ENCODE measurements at regions not wholly inside any gene's neighbourhood (a gene's known extent, or its start where the extent isn't known, plus 50 kb on each side); places are given as distances from the start of the nearest gene placed in this dataset.

- Histone ChIP-seq H2AFZ (ENCODE audit: low read depth, low read length) (no peak overlapping the region), H3K9me3 (ENCODE audit: low read length) (peaks cover 3% of the 10 kb centered on the region), H3K36me3 (ENCODE audit: insufficient read depth, low read length) (no peaks in the 10 kb centered on the region), H3K4me1 (ENCODE audit: insufficient read depth, low read length) (peaks cover 5% of the 10 kb centered on the region), H3K27me3 (ENCODE audit: insufficient read depth, low read length) (no peaks in the 10 kb centered on the region), H3K4me3 (ENCODE audit: low read length) (no peak overlapping the region)
These were observed 227.1 kb upstream of the JADE1 start for GRCh38 chr4:128582427-128582870.

DNA sequence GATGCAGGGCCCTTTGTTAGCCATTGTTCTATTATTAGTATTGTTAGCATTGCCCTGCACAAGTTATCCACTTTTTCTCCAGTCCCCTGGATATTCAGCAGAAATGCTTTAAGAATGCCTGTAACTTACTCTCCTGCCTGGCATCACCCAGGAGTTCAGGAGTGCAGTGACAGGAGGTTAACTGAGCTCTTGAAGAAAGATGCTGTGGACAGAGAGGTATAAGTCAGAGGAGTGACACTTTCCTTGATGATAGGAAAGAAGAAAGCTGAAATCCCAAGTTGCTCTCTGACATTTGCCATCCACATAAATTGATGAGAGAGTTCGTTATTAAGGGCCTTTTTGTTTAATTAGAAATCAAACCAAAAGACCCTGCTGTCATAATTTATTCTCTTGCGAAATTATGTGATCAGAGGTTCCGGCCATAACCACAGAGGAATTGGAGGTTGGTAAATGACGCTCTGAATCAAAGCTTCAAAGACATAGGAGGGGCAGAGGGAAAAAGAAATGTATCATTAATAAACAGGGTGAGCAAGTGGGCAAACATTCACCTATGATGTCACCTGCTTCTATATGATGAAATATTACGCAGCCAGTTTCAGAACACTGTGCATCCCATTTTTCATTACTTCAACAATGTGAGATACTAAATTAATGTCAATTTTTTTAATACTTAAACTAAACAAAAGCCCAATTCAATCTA is 230.2 kb upstream of the JADE1 start:
- Histone ChIP-seq H3K4me1 (ENCODE audit: insufficient read depth, low read length) (peaks cover 5% of the 10 kb centered on the region), H3K9me3 (ENCODE audit: low read length) (no peaks in the 10 kb centered on the region), H3K27me3 (ENCODE audit: insufficient read depth, low read length) (no peaks in the 10 kb centered on the region), H3K4me3 (ENCODE audit: low read length) (no peak overlapping the region), H2AFZ (ENCODE audit: low read depth, low read length) (no peak overlapping the region), H3K36me3 (ENCODE audit: insufficient read depth, low read length) (no peaks in the 10 kb centered on the region)

DNA sequence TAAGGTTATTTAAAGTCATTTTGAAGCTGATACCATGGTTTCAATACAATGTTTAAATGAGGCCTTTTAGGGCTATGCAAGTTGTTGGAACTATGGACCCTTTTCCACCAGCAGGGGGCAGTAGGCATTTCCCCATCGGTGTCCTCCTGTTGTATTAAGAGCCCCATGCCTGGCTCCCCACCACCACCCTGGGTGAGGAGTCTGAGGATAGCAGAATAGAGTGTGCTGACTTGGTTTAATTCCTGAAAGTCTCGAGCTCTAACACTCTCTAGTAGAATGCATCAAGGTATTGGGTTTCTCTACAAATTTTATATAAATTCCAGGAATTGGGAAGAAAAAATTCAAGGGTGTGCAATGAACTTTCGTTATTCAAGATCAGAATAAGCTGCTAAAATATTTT is 234.8 kb upstream of the JADE1 start:
- Histone ChIP-seq H3K4me3 (ENCODE audit: low read length) (no peak overlapping the region), H3K27me3 (ENCODE audit: insufficient read depth, low read length) (no peaks in the 10 kb centered on the region), H3K4me1 (ENCODE audit: insufficient read depth, low read length) (peaks cover 10% of the 10 kb centered on the region), H3K36me3 (ENCODE audit: insufficient read depth, low read length) (no peaks in the 10 kb centered on the region), H3K9me3 (ENCODE audit: low read length) (no peaks in the 10 kb centered on the region), H2AFZ (ENCODE audit: low read depth, low read length) (no peak overlapping the region)

- H3K4me3 ChIP-seq (ENCODE audit: low read length): no peak overlapping the region
- H3K4me1 ChIP-seq (ENCODE audit: insufficient read depth, low read length): peaks cover 16% of the 10 kb centered on the region
- H2AFZ ChIP-seq (ENCODE audit: low read depth, low read length): no peak overlapping the region
- H3K36me3 ChIP-seq (ENCODE audit: insufficient read depth, low read length): no peaks in the 10 kb centered on the region
- H3K27me3 ChIP-seq (ENCODE audit: insufficient read depth, low read length): no peaks in the 10 kb centered on the region
- H3K9me3 ChIP-seq (ENCODE audit: low read length): no peaks in the 10 kb centered on the region
These were observed 235.6 kb upstream of the JADE1 start for GRCh38 chr4:128573781-128574508.

- no peak overlapping the region for H2AFZ ChIP-seq (ENCODE audit: low read depth, low read length)
- H3K36me3 ChIP-seq (ENCODE audit: insufficient read depth, low read length): no peaks in the 10 kb centered on the region
- no peak overlapping the region for H3K4me3 ChIP-seq (ENCODE audit: low read length)
- H3K4me1 ChIP-seq (ENCODE audit: insufficient read depth, low read length): peaks cover 15% of the 10 kb centered on the region
- no peaks in the 10 kb centered on the region for H3K9me3 ChIP-seq (ENCODE audit: low read length)
- no peaks in the 10 kb centered on the region for H3K27me3 ChIP-seq (ENCODE audit: insufficient read depth, low read length)
These were observed 236.7 kb upstream of the JADE1 start for GRCh38 chr4:128572778-128573241.

GRCh38 chr4:128571747-128572146 is 237.8 kb upstream of the JADE1 start:
- Histone ChIP-seq H3K4me3 (ENCODE audit: low read length) (no peak overlapping the region), H3K9me3 (ENCODE audit: low read length) (no peaks in the 10 kb centered on the region), H2AFZ (ENCODE audit: low read depth, low read length) (no peak overlapping the region), H3K27me3 (ENCODE audit: insufficient read depth, low read length) (no peaks in the 10 kb centered on the region), H3K36me3 (ENCODE audit: insufficient read depth, low read length) (no peaks in the 10 kb centered on the region), H3K4me1 (ENCODE audit: insufficient read depth, low read length) (peaks cover 25% of the 10 kb centered on the region)

GRCh38 chr4:128570387-128570975 is 239.0 kb upstream of the JADE1 start:
- H3K27me3 ChIP-seq (ENCODE audit: insufficient read depth, low read length): no peaks in the 10 kb centered on the region
- no peak overlapping the region for H3K4me3 ChIP-seq (ENCODE audit: low read length)

DNA sequence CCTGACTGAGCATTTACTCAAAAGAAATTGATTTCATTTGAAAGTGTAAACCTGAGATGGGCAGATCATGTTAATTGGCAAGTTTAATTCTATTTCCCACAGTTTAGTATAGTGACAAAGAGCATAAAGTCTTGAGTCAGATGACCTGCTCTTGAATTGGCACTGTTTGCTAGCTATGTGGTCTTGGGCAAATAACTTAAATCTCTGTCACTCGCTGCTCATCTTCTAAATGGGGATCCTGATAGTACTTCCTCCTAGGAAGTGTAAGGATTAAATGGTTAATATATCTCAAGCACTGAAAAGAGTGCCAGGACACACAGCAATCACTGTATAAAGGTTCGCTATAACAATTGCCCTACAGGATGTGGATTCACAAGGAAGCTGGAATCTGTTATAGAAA is 242.8 kb upstream of the JADE1 start:
- H3K27me3 ChIP-seq (ENCODE audit: insufficient read depth, low read length): no peaks in the 10 kb centered on the region
- H3K4me3 ChIP-seq (ENCODE audit: low read length): no peak overlapping the region
- H2AFZ ChIP-seq (ENCODE audit: low read depth, low read length): no peak overlapping the region
- H3K9me3 ChIP-seq (ENCODE audit: low read length): no peaks in the 10 kb centered on the region
- H3K36me3 ChIP-seq (ENCODE audit: insufficient read depth, low read length): no peaks in the 10 kb centered on the region
- peaks cover 21% of the 10 kb centered on the region for H3K4me1 ChIP-seq (ENCODE audit: insufficient read depth, low read length)

More at GRCh38 chr4:128570387-128570975, 239.0 kb upstream of the JADE1 start:
- H3K36me3 ChIP-seq (ENCODE audit: insufficient read depth, low read length): no peaks in the 10 kb centered on the region
- no peak overlapping the region for H2AFZ ChIP-seq (ENCODE audit: low read depth, low read length)
- peaks cover 26% of the 10 kb centered on the region for H3K4me1 ChIP-seq (ENCODE audit: insufficient read depth, low read length)
- no peaks in the 10 kb centered on the region for H3K9me3 ChIP-seq (ENCODE audit: low read length)

GRCh38 chr4:128565565-128566186 is 243.8 kb upstream of the JADE1 start:
- H2AFZ ChIP-seq (ENCODE audit: low read depth, low read length): no peak overlapping the region
- H3K4me3 ChIP-seq (ENCODE audit: low read length): no peak overlapping the region
- H3K9me3 ChIP-seq (ENCODE audit: low read length): no peaks in the 10 kb centered on the region
- H3K27me3 ChIP-seq (ENCODE audit: insufficient read depth, low read length): no peaks in the 10 kb centered on the region
- peaks cover 21% of the 10 kb centered on the region for H3K4me1 ChIP-seq (ENCODE audit: insufficient read depth, low read length)
- no peaks in the 10 kb centered on the region for H3K36me3 ChIP-seq (ENCODE audit: insufficient read depth, low read length)

GRCh38 chr4:128565054-128565453 is 244.4 kb upstream of the JADE1 start:
- Histone ChIP-seq H3K27me3 (ENCODE audit: insufficient read depth, low read length) (no peaks in the 10 kb centered on the region), H3K4me1 (ENCODE audit: insufficient read depth, low read length) (peaks cover 21% of the 10 kb centered on the region), H2AFZ (ENCODE audit: low read depth, low read length) (no peak overlapping the region), H3K36me3 (ENCODE audit: insufficient read depth, low read length) (no peaks in the 10 kb centered on the region), H3K4me3 (ENCODE audit: low read length) (no peak overlapping the region), H3K9me3 (ENCODE audit: low read length) (no peaks in the 10 kb centered on the region)

DNA sequence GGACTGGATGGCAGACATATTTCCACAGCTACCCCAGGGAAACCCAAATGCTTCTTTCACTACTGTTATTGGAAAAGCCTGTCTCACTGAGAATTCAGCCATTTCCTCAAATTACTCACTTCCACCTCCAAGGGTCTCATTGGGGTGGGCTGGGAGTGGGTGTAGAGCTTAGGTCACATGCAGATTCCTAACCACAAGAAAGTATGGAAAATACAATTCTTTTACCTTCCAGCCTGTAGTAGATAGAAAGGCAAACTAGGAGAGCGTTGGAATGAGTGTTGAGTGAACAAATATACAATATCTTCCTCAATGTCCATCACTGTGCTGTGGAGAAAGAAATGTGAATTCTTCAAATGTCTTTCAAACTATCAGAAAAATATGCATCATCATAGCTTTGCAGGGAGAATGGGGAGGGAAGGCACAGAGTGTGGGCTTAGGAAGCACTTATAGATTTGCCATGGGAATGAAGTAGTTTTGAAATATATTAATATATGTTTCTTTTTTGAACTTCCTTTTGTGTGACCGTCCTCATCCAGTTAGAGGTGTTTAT is 245.3 kb upstream of the JADE1 start:
- Histone ChIP-seq H3K4me3 (ENCODE audit: low read length) (no peak overlapping the region), H3K4me1 (ENCODE audit: insufficient read depth, low read length) (peaks cover 21% of the 10 kb centered on the region), H3K9me3 (ENCODE audit: low read length) (no peaks in the 10 kb centered on the region), H3K27me3 (ENCODE audit: insufficient read depth, low read length) (no peaks in the 10 kb centered on the region), H3K36me3 (ENCODE audit: insufficient read depth, low read length) (no peaks in the 10 kb centered on the region), H2AFZ (ENCODE audit: low read depth, low read length) (no peak overlapping the region)

GRCh38 chr4:128560754-128561495 is 248.6 kb upstream of the JADE1 start:
- no peak overlapping the region for H3K4me3 ChIP-seq (ENCODE audit: low read length)
- no peaks in the 10 kb centered on the region for H3K36me3 ChIP-seq (ENCODE audit: insufficient read depth, low read length)
- no peak overlapping the region for H2AFZ ChIP-seq (ENCODE audit: low read depth, low read length)
- peaks cover 7% of the 10 kb centered on the region for H3K4me1 ChIP-seq (ENCODE audit: insufficient read depth, low read length)
- H3K9me3 ChIP-seq (ENCODE audit: low read length): no peaks in the 10 kb centered on the region
- no peaks in the 10 kb centered on the region for H3K27me3 ChIP-seq (ENCODE audit: insufficient read depth, low read length)

Data from neuron (in vitro differentiated cells).